GM20000 (cell line): ENCODE measurements at regions not wholly inside any gene's neighbourhood (a gene's known extent, or its start where the extent isn't known, plus 50 kb on each side); places are given as distances from the start of the nearest gene placed in this dataset.

ENCODE experiments used
- DNase-seq: peaks from one replicate; pipeline ENCODE4 v3.0.0; 2012; ENCODE audit warnings: low spot score
- TF ChIP-seq, protein P1 (sequence below): IDR thresholded peaks from 2 replicates; pipeline ENCODE4 v1.5.1; 2012; ENCODE audit warnings: mild to moderate bottlenecking, control low read depth; ENCODE audit errors: extremely low read depth, missing control alignments

DNA sequence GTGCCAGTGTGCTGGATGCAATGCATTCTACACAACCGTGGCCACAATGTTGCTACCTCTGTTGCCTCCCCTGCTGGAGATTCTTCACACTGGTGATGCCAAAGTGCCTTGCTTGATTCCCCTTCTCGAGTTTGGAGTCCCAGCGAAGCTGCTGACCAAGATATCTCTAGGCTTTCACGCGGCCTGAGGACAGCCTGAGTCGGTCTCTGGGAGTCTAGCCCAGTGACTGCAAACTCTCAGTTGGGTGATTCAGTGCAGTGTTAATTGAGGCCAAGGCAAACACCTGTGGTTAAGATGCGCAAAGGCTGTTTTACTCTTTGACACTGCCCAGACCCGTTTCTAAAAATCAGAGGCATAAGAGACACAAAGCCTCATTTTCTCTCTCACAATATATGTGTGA lies 434.4 kb downstream of the NR2F2 start:
- no peak for DNase-seq
- TF ChIP-seq, protein P1, sequence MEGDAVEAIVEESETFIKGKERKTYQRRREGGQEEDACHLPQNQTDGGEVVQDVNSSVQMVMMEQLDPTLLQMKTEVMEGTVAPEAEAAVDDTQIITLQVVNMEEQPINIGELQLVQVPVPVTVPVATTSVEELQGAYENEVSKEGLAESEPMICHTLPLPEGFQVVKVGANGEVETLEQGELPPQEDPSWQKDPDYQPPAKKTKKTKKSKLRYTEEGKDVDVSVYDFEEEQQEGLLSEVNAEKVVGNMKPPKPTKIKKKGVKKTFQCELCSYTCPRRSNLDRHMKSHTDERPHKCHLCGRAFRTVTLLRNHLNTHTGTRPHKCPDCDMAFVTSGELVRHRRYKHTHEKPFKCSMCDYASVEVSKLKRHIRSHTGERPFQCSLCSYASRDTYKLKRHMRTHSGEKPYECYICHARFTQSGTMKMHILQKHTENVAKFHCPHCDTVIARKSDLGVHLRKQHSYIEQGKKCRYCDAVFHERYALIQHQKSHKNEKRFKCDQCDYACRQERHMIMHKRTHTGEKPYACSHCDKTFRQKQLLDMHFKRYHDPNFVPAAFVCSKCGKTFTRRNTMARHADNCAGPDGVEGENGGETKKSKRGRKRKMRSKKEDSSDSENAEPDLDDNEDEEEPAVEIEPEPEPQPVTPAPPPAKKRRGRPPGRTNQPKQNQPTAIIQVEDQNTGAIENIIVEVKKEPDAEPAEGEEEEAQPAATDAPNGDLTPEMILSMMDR: no peak

DNA sequence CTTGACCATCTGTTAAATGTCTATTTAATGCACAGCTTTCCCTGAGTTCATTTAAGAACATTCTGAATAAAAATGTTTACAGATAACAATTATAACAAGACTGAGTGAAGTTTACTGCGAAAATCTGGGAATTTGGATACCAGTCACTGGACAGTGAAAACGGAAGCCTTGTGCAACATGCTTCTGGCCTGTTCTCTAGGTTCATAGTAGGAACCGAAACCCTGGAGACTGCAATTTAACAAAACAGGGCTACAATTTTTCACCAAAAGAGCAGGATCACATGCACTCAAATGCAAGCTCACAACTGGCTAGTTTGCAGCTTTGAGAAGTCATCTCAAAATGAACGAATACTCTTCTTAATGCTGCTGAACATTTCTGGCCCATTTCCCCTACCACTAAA lies 435.9 kb downstream of the NR2F2 start:
- DNase-seq: no peak

DNA sequence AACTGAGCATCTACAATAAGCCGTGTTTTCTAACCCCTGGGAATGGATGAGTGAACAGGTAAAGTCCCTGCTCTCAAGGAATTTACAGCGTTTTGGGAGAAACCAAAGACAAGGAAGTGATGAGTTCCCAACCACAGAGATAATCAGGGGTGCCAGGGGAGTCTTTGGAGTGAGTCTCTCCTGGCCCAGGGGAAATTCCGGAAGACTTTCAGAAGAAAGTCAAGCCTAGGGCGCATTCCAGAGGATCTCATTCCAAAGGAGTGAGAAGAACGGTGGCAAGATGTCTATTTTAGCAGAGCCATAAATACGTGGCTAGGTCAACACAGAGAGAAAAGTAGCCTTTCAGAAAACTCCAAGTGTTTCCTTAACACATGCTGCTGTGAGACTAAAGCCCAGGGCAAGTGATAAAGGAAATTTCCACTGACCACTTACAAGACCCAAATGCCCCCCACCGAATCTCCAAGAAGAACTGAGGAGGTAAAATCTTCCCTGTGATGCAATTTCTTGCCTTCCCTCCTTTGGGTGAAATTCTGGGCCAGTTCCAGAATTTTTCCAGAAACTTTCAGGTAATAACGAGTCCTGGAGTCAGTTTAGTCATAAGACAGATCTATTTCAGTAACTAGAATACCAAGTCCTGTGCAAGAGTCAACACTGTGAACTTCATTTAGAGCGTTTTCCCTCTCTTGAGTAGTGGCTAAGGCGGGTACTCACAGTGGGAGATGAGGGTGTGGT lies 437.4 kb downstream of the NR2F2 start:
- DNase-seq: no peak

More for the DNA sequence above, 435.9 kb downstream of the NR2F2 start:
- TF ChIP-seq, protein P1: no peak

DNA sequence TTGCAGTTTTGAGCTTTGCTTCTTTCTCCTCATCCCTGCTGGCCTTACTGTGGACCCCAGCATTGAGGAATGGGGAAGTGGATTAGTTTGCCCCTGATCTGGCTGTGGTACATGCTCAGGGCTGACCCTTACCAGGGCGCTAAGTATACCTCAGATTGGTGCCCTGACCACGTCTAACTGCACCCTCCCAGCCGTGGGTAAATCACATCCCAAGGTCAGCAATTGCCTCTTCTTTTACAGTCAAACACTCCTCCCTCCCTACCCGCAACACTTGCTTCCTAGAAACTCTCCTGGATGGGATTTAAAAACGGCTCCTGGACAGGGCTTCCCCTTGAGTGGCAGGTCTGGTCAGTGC lies 437.9 kb downstream of the NR2F2 start:
- TF ChIP-seq, protein P1: no peak
- no peak for DNase-seq

More for the DNA sequence above, 437.4 kb downstream of the NR2F2 start:
- TF ChIP-seq, protein P1: no peak

DNA sequence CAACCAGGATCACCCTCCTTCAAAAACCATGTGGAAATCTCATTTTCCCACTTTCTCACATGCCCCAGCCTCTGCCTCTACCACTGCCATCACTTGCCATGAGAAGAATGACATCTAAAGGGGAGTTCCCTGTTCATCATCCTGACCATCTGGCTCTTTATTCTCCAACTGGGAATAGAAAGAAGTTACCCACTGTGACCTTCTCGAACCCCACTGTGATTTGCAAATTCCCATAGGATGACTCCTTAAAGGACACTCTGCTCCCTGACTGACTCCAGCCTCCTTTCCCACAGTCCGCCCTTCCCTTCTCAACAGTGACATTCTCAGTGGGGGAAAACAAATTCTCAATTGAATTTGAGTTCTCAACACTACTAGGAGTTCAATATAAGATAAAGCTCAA lies 440.5 kb downstream of the NR2F2 start:
- TF ChIP-seq, protein P1: no peak
- no peak for DNase-seq

DNA sequence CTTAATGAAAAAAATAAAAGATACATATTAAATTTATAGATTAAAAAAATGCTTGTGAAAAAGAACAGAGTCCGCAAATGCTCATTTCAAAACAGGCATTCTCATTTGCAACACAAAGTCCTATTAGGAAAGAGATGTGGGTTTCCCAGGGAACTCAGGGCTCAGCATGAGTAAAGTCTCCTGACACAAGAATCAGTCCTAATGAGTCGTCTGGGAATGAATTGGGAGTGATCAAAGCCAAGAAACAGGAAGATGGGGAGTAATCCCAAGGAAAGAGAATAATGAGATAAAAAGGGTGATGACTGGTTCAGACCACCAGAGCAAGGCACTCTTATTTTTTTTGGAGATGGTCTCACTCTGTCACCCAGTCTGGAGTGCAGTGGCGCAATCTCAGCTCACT lies 443.7 kb downstream of the NR2F2 start:
- no peak for DNase-seq
- TF ChIP-seq, protein P1: no peak

DNA sequence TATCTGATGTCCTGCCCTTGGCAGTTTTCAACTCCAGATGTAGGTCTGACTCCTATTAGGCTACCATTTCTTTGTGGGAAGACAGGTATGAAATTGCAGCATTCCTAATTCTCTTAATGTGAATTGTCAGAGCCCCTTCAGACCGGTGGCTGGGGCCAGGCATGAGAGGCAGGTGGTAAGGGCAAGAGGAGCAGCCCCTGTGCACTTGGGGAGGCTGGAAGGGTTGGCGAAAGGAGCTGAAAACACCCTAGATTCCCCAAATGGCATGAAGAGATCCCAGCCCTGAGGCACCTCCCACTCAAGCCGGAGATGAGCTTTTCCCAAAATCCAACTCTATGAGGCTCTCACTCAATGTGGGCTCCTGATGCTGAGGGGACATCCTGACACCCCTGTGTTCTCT lies 453.2 kb downstream of the NR2F2 start:
- no peak for DNase-seq
- TF ChIP-seq, protein P1: no peak
